Type B pancreatic cell (in vitro differentiated cells): ENCODE measurements at regions not wholly inside any gene's neighbourhood (a gene's known extent, or its start where the extent isn't known, plus 50 kb on each side); places are given as distances from the start of the nearest gene placed in this dataset.

Source experiments
- DNase-seq: peaks from one replicate; pipeline ENCODE4 v3.0.0; 2021; ENCODE audit warnings: mixed read lengths; ENCODE audit not compliant: unreplicated experiment; ENCODE audit errors: extremely low spot score
- H3K27ac Mint-ChIP-seq: 2 replicates; pipeline ENCODE4 v1.8.0; 2021; ENCODE audit warnings: mild to moderate bottlenecking, mixed read lengths
- H3K27me3 Mint-ChIP-seq: 2 replicates; pipeline ENCODE4 v1.8.0; 2021; ENCODE audit warnings: mixed read lengths
- H3K36me3 Mint-ChIP-seq: 2 replicates; pipeline ENCODE4 v1.8.0; 2021; ENCODE audit warnings: mixed read lengths
- H3K4me1 Mint-ChIP-seq: one replicate; pipeline ENCODE4 v1.8.0; 2021; ENCODE audit warnings: mixed read lengths; ENCODE audit not compliant: unreplicated experiment
- H3K4me3 Mint-ChIP-seq: 2 replicates; pipeline ENCODE4 v1.8.0; 2021; ENCODE audit warnings: mild to moderate bottlenecking, mixed read lengths
- H3K9me3 Mint-ChIP-seq: 2 replicates; pipeline ENCODE4 v1.8.0; 2021; ENCODE audit warnings: mixed read lengths
- CTCF ChIP-seq: fragments of 200-600 bp; sonication (generic); conservative IDR thresholded peaks from 2 replicates; pipeline ENCODE4 v1.5.0; 2021; ENCODE audit warnings: antibody characterized with exemption, mild to moderate bottlenecking

GRCh38 chr13:44149821-44150220, 223.8 kb upstream of the SERP2 start:
- Mint-ChIP-seq H3K4me3 (no peak overlapping the region), H3K36me3 (no peaks in the 10 kb centered on the region), H3K27me3 (no peaks in the 10 kb centered on the region), H3K9me3 (no peaks in the 10 kb centered on the region), H3K27ac (no peak overlapping the region), H3K4me1 (peaks cover 4% of the 10 kb centered on the region)
- no peak for TF ChIP-seq CTCF
- DNase-seq, result no peak

- no peaks in the 10 kb centered on the region for H3K9me3 Mint-ChIP-seq
- H3K27ac Mint-ChIP-seq, result no peak overlapping the region
- H3K4me3 Mint-ChIP-seq, result no peak overlapping the region
- H3K4me1 Mint-ChIP-seq, result peaks cover 15% of the 10 kb centered on the region
- no peaks in the 10 kb centered on the region for H3K36me3 Mint-ChIP-seq
- TF ChIP-seq CTCF, result no peak
- no peak for DNase-seq
- H3K27me3 Mint-ChIP-seq, result no peaks in the 10 kb centered on the region
Measured at GRCh38 chr13:44151474-44151873, 222.2 kb upstream of the SERP2 start.

- TF ChIP-seq CTCF, result no peak
- peaks cover 15% of the 10 kb centered on the region for H3K4me1 Mint-ChIP-seq
- no peaks in the 10 kb centered on the region for H3K27me3 Mint-ChIP-seq
- H3K4me3 Mint-ChIP-seq, result no peak overlapping the region
- H3K9me3 Mint-ChIP-seq, result no peaks in the 10 kb centered on the region
- no peaks in the 10 kb centered on the region for H3K36me3 Mint-ChIP-seq
- H3K27ac Mint-ChIP-seq, result no peak overlapping the region
- no peak for DNase-seq
Measured at GRCh38 chr13:44153496-44153895, 220.1 kb upstream of the SERP2 start.

GRCh38 chr13:44155422-44156293, 218.0 kb upstream of the SERP2 start:
- H3K27ac Mint-ChIP-seq, result peak overlapping the region; percentile 17

GRCh38 chr13:44156294-44156658, 217.3 kb upstream of the SERP2 start:
- Mint-ChIP-seq H3K36me3 (no peaks in the 10 kb centered on the region), H3K4me1 (peaks cover 15% of the 10 kb centered on the region), H3K4me3 (peak overlapping the region; percentile 45), H3K9me3 (no peaks in the 10 kb centered on the region), H3K27me3 (no peaks in the 10 kb centered on the region), H3K27ac (peak overlapping the region; percentile 17)
- DNase-seq, result no peak
- TF ChIP-seq CTCF, result no peak

More at GRCh38 chr13:44155422-44156293, 218.0 kb upstream of the SERP2 start:
- DNase-seq, result no peak
- Mint-ChIP-seq H3K9me3 (no peaks in the 10 kb centered on the region), H3K4me3 (peak overlapping the region; percentile 45), H3K27me3 (no peaks in the 10 kb centered on the region), H3K4me1 (peaks cover 15% of the 10 kb centered on the region), H3K36me3 (no peaks in the 10 kb centered on the region)
- no peak for TF ChIP-seq CTCF
